GM12864 (cell line): ENCODE measurements at regions not wholly inside any gene's neighbourhood (a gene's known extent, or its start where the extent isn't known, plus 50 kb on each side); places are given as distances from the start of the nearest gene placed in this dataset.
A peak's percentile ranks its signal among the peaks of the same experiment; 100 is the strongest.

Experiments
- DNase-seq: peaks from one replicate; pipeline ENCODE4 v3.0.0-alpha.2; 2011; ENCODE audit warnings: low read depth
- H3K4me3 ChIP-seq: 2 replicates; pipeline ENCODE4 v1.5.1; 2011; ENCODE audit warnings: mild to moderate bottlenecking, low read depth, low read length, control low read depth
- TF ChIP-seq, protein P1 (sequence below): IDR thresholded peaks from 2 replicates; pipeline ENCODE4 v1.5.1; 2011; ENCODE audit warnings: low read depth, mild to moderate bottlenecking, moderate library complexity, low read length, control low read depth, inconsistent platforms; ENCODE audit errors: missing control alignments

DNA sequence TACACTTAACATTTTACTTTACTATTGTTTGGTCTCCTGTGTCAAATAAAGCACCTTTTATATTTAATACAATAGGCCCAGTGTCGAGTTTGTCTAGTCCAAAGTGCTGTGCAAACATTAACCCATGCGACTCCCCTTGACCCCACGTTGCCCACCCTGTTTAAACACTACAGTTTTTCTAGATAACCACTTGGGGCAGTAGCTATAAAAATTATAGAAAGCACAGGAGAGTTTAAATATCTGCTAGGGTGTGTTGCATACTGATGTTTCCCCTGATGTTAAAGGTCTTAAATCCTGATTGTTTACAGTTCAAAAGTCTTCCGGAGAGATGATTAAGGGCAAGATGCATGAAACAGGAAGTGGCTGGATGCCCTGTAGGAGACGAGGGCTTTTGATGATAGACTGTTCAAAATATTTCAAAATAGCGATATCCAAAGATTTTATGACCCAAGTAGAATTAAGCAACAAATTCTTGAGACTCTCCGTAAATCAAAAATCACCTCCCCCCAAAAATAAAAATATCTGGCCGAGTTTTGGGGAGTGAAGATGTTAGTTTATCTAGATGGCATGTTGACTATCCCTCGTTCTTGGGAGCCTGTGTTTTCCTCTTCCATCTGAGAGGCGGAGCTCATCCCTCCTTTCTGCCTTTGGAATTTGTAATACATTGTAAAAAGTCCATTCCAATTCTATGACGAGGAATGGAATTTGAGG, 167.1 kb downstream of the FGF9 start:
- TF ChIP-seq, protein P1, sequence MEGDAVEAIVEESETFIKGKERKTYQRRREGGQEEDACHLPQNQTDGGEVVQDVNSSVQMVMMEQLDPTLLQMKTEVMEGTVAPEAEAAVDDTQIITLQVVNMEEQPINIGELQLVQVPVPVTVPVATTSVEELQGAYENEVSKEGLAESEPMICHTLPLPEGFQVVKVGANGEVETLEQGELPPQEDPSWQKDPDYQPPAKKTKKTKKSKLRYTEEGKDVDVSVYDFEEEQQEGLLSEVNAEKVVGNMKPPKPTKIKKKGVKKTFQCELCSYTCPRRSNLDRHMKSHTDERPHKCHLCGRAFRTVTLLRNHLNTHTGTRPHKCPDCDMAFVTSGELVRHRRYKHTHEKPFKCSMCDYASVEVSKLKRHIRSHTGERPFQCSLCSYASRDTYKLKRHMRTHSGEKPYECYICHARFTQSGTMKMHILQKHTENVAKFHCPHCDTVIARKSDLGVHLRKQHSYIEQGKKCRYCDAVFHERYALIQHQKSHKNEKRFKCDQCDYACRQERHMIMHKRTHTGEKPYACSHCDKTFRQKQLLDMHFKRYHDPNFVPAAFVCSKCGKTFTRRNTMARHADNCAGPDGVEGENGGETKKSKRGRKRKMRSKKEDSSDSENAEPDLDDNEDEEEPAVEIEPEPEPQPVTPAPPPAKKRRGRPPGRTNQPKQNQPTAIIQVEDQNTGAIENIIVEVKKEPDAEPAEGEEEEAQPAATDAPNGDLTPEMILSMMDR: no peak
- no peak overlapping the region for H3K4me3 ChIP-seq
- DNase-seq: no peak

DNA sequence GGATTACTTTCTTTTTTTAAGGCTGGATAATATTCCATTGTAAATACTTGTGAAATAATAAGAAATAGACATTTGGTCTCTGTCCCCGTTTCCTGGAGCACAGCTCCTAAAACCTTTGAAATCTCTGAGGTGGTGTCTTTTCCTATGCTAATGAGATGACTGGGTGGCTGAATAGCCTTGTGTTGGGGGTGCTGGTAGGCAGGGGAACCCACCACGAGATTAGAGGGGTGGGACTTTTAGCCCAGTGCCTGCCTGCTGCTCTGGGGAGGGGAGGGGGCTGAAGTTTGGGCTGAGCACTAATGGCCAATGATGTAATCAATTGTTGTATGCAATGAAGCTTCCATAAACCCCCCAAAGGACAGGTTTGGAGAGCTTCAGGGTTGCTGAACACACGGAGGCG, 175.7 kb downstream of the FGF9 start:
- no peak overlapping the region for H3K4me3 ChIP-seq
- no peak for DNase-seq
- TF ChIP-seq, protein P1: no peak

DNA sequence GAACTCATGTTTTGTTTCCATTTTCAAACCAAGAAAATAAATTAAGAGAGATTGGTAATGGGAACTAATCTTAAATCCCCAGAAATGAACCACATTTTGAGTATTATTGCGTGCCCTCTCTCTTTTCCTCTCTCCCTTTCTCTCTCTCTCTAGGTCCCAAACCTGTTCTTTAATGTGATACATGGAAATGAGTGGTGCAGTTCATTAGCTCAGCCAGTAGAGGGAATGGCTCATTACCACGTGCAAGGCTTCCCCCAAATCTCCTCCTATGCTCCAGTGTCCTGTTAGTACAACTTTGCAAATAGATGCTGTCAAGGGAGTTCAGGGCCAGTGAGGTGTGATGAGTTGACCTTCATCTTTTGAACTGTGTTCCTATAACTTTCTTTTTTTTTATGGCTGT, 178.4 kb downstream of the FGF9 start:
- peak; percentile 2 for DNase-seq
- TF ChIP-seq, protein P1: peak; percentile 62
- H3K4me3 ChIP-seq: no peak overlapping the region

DNA sequence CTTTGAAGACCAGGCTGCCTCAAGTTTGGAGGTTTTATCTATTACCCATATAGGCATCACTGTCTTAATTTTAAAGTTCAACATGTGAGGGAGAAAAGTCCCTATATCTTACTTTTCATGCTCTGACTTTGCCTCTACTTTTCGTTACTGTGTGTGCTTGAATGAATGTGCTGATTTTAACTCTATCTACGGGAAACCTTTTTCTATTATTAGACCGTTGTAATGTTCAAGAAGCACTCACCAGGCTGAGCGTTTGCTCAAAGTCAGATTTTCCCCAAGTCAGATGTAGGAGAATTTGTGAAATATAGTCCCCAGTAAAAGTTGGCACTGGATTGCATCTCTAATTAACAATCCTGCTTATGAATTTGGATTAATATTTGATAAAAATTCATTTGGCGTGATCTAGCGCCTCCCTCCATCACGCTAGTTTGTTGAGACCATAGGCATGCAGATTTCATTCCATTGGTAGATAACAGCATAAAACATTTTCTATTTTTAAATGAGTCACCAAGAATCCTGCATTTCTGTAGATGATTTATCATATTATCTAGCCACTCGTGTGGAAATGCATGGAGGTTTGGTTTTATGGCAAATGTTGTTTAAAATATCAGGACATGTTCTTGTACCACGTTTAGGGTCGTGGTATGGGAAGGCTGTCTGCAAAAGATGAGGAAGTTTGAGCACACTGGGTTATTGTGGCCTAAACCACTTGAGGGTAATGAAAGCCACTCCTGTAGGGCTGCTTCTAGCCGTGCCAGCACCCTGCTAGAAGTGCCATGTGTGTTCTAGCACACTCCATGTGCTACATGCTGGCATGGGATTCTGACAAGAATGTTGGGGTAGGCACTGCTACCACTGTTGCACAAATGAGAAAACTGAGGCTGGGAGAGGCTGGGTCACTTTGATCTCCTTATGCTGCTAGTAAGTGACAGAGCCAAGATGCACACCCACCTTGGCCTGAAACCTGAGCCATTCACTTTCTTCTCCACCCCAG, 179.4 kb downstream of the FGF9 start:
- H3K4me3 ChIP-seq: no peak overlapping the region
- TF ChIP-seq, protein P1: no peak
- DNase-seq: no peak

DNA sequence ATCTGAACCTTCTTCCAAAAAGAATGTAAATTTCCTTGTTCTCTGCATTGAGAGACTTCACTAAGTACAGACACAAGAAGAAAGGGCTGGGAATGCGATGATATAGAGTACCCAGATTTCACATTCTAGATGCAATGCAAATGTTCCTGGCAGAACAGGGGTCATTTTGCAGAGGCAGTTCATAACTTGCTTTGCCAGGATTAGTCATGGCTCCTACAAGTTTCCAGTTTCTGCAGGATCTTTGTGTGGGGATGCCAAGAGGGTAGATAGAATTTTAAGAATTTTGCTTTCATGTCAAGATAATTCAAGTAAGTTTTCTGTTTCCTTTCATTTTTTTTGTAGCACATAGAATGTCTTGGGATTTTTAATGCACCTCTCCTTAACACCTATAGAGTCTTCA, 181.2 kb downstream of the FGF9 start:
- TF ChIP-seq, protein P1: no peak
- H3K4me3 ChIP-seq: no peak overlapping the region
- DNase-seq: no peak

DNA sequence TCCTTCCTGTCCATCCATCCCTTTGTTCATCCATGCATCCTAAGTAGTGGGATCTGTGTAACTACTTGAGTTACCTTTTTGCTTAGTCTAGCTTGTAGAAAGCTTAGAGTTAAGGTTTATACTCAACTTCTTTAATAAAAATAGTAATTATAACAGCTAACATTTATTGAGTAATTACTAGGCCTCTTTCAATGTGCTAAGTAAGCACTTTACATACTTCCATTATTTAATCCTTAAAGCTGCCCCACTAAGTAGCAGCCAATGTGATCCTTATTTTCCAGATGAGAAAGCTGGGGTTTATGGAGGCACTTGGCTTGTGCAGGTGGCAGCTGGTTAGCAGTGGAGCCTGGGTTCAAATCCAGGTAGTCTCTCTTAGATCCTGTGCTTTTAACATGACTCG, 182.9 kb downstream of the FGF9 start:
- TF ChIP-seq, protein P1: no peak
- no peak overlapping the region for H3K4me3 ChIP-seq
- DNase-seq: no peak
